ENCODE measurements at regions not wholly inside any gene's neighbourhood (a gene's known extent, or its start where the extent isn't known, plus 50 kb on each side); places are given as distances from the start of the nearest gene placed in this dataset.

DNA sequence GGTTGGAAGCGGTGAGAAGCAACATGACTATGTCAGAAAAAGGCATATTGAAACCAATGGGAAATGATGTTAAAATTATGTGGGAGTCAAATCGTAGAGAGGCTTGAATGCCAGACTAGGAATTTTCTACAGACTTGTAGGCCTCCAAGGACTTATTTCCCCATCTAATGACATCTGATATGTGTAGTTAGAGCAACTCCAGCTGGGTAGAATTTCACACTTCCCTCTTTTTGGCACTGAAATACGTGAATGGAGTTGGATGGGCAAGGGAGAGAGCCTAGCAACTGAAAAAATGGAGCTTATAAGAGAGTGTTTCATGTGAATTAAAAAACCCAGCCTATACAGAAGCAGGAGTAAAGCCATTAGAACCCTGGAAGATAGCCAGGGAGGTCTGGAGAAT, 304.2 kb downstream of the INSC start:
- TF ChIP-seq EZH2 (IDR thresholded peaks at IDR 0.05) (no peak), POLR2AphosphoS5 (IDR thresholded peaks at IDR 0.05; ENCODE audit: borderline replicate concordance, low read depth, low read length) (no peak), FOXP2 (optimal IDR thresholded peaks at IDR 0.05; ENCODE audit: control extremely low read depth, extremely low read length, insufficient read depth) (no peak)

All from SK-N-MC (cell line).